HG03108 (cell line): ENCODE measurements at regions not wholly inside any gene's neighbourhood (a gene's known extent, or its start where the extent isn't known, plus 50 kb on each side); places are given as distances from the start of the nearest gene placed in this dataset.
"Not testable (repeated sequence)": the region's sequence is repeated elsewhere in the genome, so short reads cannot be mapped to it uniquely, and the experiment has no call there.

Source experiments
- ATAC-seq: cut with Tn5 transposase; IDR thresholded peaks from one replicate; pipeline ENCODE4 v1.9.1; 2021; ENCODE audit warnings: moderate library complexity; ENCODE audit not compliant: unreplicated experiment

DNA sequence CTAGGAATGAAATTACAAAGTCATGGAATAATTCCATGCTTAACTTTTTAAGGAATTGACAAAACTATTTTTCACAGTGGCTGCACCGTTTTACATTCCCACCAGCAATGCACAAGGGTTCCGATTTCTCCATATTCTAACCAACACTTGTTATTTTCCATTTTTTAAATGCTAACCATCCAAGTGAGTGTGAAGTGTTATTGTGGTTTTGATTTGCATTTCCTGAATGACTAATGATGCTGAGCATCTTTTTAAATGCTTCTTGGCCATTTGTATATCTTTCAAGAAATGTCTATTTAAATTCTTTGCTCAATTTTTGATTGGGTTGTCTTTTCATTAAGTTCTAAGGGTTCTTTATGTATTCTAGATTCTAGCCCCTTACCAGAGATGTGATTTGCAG lies 479.5 kb upstream of the SMARCA2 start:
- no peak for ATAC-seq

DNA sequence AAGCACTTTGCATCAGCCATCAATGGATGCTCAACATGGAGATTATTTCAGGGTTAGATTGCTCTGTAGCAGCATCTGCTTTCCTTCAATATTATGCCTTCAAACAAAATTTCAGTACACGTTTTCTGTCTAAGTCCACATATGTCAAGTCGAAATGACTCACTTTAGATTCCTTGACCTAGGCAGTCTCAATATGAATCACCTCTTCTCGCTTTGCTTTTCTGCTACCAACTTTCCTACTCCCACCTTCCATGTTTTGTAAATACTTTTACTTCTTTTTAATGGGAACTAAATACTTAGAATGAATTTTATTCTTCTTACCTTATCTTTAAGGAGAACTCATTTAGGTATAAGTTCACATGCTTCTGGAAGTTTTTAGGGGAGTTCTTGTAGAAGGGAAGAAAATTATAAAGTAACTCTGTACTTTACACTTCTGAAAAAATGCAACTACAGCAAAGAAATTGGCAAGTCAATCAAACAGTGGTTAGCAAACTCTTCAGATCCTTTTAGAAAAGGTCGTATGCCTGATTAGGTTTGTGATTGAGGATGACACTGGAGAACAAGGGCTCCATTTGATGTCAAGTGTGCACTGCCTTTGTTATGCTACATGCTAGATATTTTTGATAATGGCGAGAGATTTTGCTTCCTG lies 478.5 kb upstream of the SMARCA2 start:
- ATAC-seq, result peak; percentile 58

- no peak for ATAC-seq
Measured at GRCh38 chr9:1538301-1538700, 476.8 kb upstream of the SMARCA2 start.

DNA sequence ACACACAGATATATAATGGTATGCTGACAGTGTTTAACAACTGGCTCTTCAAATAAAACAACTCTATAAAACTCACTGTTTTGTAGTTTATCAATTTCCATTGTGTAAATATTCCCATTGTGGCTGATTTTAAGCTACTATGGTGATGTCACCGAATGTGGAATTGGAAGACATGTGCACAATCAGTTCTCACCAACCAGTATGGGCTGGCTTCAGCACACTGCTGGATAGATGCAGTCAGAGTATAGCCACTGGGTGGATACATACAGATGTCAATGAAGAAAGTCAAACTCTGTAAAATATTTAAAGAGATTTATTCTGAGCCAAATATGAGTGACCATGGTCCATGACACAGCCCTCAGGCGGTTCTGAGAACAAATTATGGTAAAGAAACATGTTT lies 475.9 kb upstream of the SMARCA2 start:
- ATAC-seq, result no peak

GRCh38 chr9:1550636-1551035 lies 464.5 kb upstream of the SMARCA2 start:
- no peak for ATAC-seq

DNA sequence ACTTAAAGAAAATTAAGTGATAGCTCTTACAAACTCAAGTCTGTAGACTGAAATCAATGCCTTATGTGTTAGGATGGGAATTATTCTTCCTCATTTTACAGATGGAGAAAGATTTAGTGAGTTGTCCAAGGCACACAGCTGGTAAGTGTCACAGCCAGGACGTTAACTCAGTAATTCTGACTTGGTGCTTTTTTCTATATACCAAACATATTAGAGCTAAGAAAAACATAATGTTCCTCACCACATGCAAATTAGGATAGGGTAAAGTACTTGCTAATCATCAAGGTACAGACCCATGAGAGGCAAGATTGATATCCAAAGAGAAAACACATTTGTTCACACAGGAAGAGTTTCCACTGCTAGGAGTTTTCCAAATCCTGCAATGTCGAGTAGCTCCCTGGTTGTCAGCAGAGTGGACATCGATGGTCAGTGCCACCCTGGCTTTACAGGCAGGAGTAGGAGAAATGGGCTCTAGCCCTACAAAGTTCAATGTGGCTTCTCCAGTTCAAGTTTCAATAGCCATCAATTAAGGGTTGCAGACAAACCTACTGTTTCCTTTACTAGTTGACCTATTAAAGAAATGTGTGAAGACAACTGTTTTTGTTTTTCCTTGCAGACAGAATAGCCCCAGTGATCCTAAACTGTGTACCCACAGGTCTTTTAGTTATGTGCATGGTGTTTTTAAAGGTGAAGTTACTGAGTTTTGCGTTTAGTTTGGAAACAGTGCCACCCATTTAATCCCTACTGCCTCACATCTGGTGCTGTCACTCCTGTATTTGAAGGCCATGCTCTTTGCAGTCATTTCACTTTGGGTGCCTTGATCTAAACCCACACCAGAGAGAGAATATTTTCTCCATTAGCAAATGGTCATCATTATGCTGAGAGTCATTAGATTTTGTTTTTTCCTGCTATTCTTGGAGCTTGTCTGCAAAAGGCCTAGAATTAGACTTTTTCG lies 460.8 kb upstream of the SMARCA2 start:
- peak; percentile 76 for ATAC-seq

GRCh38 chr9:1558666-1559065 lies 456.5 kb upstream of the SMARCA2 start:
- not testable (repeated sequence) for ATAC-seq

GRCh38 chr9:1575939-1576338 lies 439.2 kb upstream of the SMARCA2 start:
- no peak for ATAC-seq

- ATAC-seq, result peak; percentile 87
Measured at GRCh38 chr9:1580215-1580614, 434.9 kb upstream of the SMARCA2 start.

- no peak for ATAC-seq
Measured at GRCh38 chr9:1581926-1582325, 433.2 kb upstream of the SMARCA2 start.

DNA sequence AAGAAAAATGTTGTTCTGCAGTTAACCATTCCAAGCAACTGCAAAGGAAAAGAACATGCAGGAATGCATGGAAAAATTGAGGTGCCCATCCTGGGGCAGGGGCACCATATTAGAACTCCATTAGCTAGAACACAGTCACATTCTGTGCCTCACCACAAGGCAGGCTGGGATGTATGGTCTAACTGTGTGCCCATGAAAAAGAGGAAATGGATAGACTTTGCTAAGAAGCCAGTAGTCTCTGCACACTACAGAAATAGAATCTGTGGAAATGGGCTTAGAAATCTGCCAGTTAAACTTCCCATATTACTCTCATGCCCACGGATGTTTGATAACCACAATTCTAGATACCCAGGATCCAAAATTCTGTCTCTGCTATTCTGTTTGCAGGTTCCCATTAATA lies 423.8 kb upstream of the SMARCA2 start:
- no peak for ATAC-seq

GRCh38 chr9:1598270-1598669 lies 416.9 kb upstream of the SMARCA2 start:
- ATAC-seq, result no peak

DNA sequence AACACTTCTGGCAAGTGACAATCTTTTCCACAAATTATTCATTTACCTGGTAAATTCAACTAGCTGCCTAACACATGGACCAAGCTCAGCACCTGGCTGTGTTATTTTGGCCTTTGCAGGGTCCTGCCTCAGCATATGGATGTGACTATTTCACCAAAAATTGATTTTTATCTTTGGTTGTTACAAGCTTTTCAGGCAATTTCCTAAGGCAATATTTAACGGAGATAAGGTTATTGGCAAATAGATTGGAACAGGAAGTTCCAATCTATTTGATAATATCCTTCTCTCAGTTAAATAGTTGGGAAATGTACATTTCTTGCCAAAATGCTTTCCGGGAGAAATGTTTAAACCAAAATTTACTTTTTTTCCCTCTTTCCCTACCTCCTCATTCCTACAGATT lies 415.2 kb upstream of the SMARCA2 start:
- no peak for ATAC-seq

GRCh38 chr9:1604942-1605560 lies 410.1 kb upstream of the SMARCA2 start:
- ATAC-seq, result no peak

DNA sequence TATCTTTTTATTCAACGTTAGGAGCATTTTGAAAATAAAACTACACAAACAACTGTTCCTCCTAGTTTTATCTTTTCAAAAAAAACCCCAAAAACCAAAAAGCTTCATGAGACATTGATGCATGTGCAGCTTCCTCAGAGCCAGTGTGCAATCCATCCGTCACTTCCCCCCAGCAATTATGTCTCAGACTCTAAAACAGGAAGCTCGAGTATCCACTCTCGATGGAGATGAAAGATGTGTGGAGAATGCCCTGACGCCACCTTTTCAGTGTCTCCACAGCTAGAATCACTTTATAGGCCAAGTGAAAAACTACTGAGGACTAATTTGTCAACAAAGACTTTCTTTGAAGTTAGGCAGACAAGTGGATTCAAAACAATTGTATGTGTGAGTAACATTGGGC lies 408.9 kb upstream of the SMARCA2 start:
- no peak for ATAC-seq

- no peak for ATAC-seq
Measured at GRCh38 chr9:1612886-1613285, 402.3 kb upstream of the SMARCA2 start.

DNA sequence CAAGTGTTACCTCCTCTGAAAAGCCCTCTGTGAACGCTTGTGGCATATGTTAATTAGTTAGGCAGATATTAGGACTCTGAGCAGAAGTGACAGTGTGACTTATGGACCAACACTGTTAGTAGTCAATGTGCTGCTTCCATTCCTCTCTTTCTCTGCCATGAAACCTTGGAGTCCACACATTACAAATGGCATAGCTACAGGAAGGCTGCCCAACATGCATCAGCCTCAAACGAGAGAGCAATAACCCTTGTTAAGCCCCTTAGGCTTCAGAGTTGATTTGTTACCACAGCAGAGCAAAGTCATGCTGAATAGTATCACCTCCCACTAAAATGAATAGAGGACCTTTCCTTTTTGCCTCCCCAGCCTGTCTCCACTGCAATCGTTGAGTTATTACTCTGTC lies 397.7 kb upstream of the SMARCA2 start:
- no peak for ATAC-seq

GRCh38 chr9:1619915-1620710 lies 395.0 kb upstream of the SMARCA2 start:
- no peak for ATAC-seq

GRCh38 chr9:1637401-1637800 lies 377.7 kb upstream of the SMARCA2 start:
- ATAC-seq, result no peak

GRCh38 chr9:1639166-1639565 lies 376.0 kb upstream of the SMARCA2 start:
- no peak for ATAC-seq

DNA sequence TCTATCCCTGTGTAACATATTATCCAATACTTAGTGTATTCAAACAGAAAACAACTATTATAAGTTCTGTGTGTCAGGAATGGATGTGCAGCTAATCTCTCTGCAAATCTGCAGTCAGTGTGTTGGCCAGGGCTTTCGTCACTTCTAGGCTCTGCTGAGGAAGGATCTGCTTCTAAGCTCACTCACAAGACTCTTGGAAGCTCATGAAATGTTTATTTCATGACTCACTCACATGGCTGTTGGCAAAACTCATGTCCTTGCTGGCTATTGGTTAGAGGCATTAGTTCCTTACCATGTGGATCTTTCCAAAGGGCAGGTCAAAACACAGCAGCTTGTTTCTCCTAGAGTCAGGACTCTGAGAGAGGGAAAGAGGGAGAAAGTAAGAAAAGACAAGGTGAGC lies 367.4 kb upstream of the SMARCA2 start:
- no peak for ATAC-seq
